Sigmoid colon (tissue), 6 donors: ENCODE measurements at regions not wholly inside any gene's neighbourhood (a gene's known extent, or its start where the extent isn't known, plus 50 kb on each side); places are given as distances from the start of the nearest gene placed in this dataset.

Experiments used
- DNase-seq: peaks from one replicate; pipeline ENCODE4 v3.0.0-alpha.2; 2019
- H3K27ac ChIP-seq, 4 donors: fragments of 200-600 bp; sonication (generic); one replicate each; pipeline ENCODE4 v1.5.1; 2016 to 2019; ENCODE audit warnings: mild to moderate bottlenecking in 1 of 4
- H3K27me3 ChIP-seq, 3 donors: fragments of 200-600 bp; sonication (generic); one replicate each; pipeline ENCODE4 v1.5.1; 2019; ENCODE audit warnings: mild to moderate bottlenecking in 1 of 3
- H3K36me3 ChIP-seq, 4 donors: fragments of 200-600 bp; sonication (generic); one replicate each; pipeline ENCODE4 v1.5.1; 2016 to 2019
- H3K4me1 ChIP-seq, 4 donors: fragments of 200-600 bp; sonication (generic); one replicate each; pipeline ENCODE4 v1.5.1; 2017 to 2019
- H3K4me3 ChIP-seq, 4 donors: fragments of 200-600 bp; sonication (generic); one replicate each; pipeline ENCODE4 v1.5.1; 2017 to 2019; ENCODE audit warnings: mild to moderate bottlenecking in 2 of 4, moderate library complexity in 1 of 4
- H3K9me3 ChIP-seq, 4 donors: fragments of 200-600 bp in 3 of 4; sonication (generic) in 3 of 4; one replicate each; pipeline versions ENCODE4 v1.5.1 to v1.6.1; 2013 to 2019
- EP300 ChIP-seq, 4 donors: sonication (generic); formaldehyde crosslinking; IDR thresholded peaks; one replicate each; pipeline ENCODE4 v1.6.1; 2017; ENCODE audit warnings: antibody characterized with exemption in 4 of 4
- POLR2A ChIP-seq, 2 donors: fragments of 450-650 bp; IDR thresholded peaks; one replicate each; pipeline ENCODE4 v1.6.1; 2016; ENCODE audit warnings: antibody characterized with exemption in 2 of 2, mild to moderate bottlenecking in 2 of 2, moderate library complexity in 2 of 2
- POLR2AphosphoS5 ChIP-seq, 4 donors: sonication (generic); formaldehyde crosslinking; IDR thresholded peaks; one replicate each; pipeline ENCODE4 v1.6.1; 2017; ENCODE audit warnings: antibody characterized with exemption in 4 of 4
- WGBS, 2 donors: extraction: QIAGEN DNeasy Blood & Tissue Kit; methylation state at CpG; one replicate each; pipeline ENCODE4 v1.1.7; 2013; 5-methylcytosine and 5-hydroxymethylcytosine counted together
- intact Hi-C: fragments of 100-400 bp; cut with DNase I; formaldehyde crosslinking; loops from one replicate; pipeline ENCODE4 v1.15.1; 2023
- TF ChIP-seq, protein P1 (sequence below), 4 experiments: fragments of 450-650 bp in 3 of 4; fragments of 200-600 bp in 1 of 4; IDR thresholded peaks; one replicate each; pipeline ENCODE4 v1.5.1; 2016 to 2019; ENCODE audit warnings: antibody characterized with exemption in 4 of 4, mild to moderate bottlenecking in 3 of 4, moderate library complexity in 2 of 4
- donor health status: healthy with polysubstance abuse.
- donor health status: healthy.

DNA sequence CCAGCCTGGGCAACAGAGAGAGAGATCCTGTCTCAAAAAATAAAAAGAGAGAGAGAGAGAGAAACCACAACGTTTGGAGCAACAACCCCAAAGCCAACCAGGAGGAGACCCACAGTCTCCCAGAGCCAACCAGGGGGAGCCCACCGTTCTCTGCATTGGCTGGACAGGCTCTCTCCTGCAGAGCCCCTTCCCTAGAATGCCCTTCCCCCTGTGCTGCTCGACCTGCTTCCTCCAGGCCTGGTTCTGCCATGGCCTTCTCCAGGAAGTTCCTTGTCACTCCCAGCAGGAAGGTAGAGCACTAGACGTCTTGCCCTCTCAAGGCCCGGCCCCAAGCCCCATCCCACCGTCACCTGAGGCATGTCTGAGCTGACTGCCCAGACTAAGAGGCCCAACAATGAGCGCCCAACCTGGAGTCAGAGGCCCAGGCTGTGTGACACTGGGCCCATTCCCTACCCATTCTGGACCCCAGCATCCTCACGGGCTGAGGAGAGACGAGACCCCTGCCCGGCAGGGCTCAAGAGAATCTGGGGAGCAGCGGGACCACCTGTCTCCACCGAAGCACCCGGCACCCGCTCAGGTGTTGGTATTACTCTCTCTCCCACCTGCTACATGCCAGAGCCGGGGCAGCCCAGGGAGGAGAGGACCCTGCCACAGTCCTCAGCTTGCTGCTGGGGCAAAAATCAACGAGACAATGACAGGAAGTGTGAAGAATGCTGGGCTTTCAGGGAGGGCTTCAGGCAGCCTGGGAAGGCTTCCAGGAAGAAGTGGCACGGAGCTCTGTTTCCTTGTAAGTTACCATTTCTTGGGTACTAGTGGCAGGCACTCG lies 61.2 kb downstream of the DIO3 start:
- Histone ChIP-seq H3K36me3 (no peaks in the 10 kb centered on the region), H3K4me3 (no peak overlapping the region), H3K9me3 (no peaks in the 10 kb centered on the region), H3K4me1 (no peaks in the 10 kb centered on the region), H3K27me3 (no peaks in the 10 kb centered on the region), H3K27ac (no peak overlapping the region)
- intact Hi-C loops: loop anchor here (10.0 kb wide), 1 partner anchor 438 kb away; no protein-coding TSS in a partner anchor
- 72 to 79% methylated on average over 18 of the region's 18 CpGs for WGBS, 2 donors
- DNase-seq: no peak
- no peak for TF ChIP-seq EP300 (IDR thresholded peaks at IDR 0.05)
- TF ChIP-seq POLR2A (IDR thresholded peaks at IDR 0.05): no peak
- no peak for TF ChIP-seq POLR2AphosphoS5 (IDR thresholded peaks at IDR 0.05)
- TF ChIP-seq, protein P1, sequence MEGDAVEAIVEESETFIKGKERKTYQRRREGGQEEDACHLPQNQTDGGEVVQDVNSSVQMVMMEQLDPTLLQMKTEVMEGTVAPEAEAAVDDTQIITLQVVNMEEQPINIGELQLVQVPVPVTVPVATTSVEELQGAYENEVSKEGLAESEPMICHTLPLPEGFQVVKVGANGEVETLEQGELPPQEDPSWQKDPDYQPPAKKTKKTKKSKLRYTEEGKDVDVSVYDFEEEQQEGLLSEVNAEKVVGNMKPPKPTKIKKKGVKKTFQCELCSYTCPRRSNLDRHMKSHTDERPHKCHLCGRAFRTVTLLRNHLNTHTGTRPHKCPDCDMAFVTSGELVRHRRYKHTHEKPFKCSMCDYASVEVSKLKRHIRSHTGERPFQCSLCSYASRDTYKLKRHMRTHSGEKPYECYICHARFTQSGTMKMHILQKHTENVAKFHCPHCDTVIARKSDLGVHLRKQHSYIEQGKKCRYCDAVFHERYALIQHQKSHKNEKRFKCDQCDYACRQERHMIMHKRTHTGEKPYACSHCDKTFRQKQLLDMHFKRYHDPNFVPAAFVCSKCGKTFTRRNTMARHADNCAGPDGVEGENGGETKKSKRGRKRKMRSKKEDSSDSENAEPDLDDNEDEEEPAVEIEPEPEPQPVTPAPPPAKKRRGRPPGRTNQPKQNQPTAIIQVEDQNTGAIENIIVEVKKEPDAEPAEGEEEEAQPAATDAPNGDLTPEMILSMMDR (IDR thresholded peaks at IDR 0.05): no peak

GRCh38 chr14:101623077-101623372 lies 61.7 kb downstream of the DIO3 start:
- no peak for TF ChIP-seq POLR2AphosphoS5 (IDR thresholded peaks at IDR 0.05)
- TF ChIP-seq, protein P1 (IDR thresholded peaks at IDR 0.05): no peak
- TF ChIP-seq EP300 (IDR thresholded peaks at IDR 0.05): no peak
- TF ChIP-seq POLR2A (IDR thresholded peaks at IDR 0.05): no peak
- Histone ChIP-seq H3K9me3 (no peaks in the 10 kb centered on the region), H3K36me3 (no peaks in the 10 kb centered on the region), H3K4me3 (no peak overlapping the region), H3K27ac (no peak overlapping the region), H3K27me3 (no peaks in the 10 kb centered on the region), H3K4me1 (peaks cover 0 to 5% (median 3%) of the 10 kb centered on the region in 4 donors)
- WGBS, 2 donors: 86 to 89% methylated on average over 6 of the region's 6 CpGs
- DNase-seq: no peak
- intact Hi-C loops: loop anchor here (10.0 kb wide), 1 partner anchor 438 kb away; no protein-coding TSS in a partner anchor

- TF ChIP-seq, protein P1 (IDR thresholded peaks at IDR 0.05): no peak
- TF ChIP-seq POLR2A (IDR thresholded peaks at IDR 0.05) (no peak), EP300 (IDR thresholded peaks at IDR 0.05) (no peak), POLR2AphosphoS5 (IDR thresholded peaks at IDR 0.05) (no peak)
- H3K4me1 ChIP-seq: peaks cover 0 to 12% (median 11%) of the 10 kb centered on the region in 4 donors
- H3K36me3 ChIP-seq: no peaks in the 10 kb centered on the region
- H3K9me3 ChIP-seq: no peaks in the 10 kb centered on the region
- intact Hi-C loops: loop anchor here (10.0 kb wide), 1 partner anchor 439 kb away; no protein-coding TSS in a partner anchor
- no peak overlapping the region for H3K4me3 ChIP-seq
- H3K27ac ChIP-seq: no peak overlapping the region
- WGBS, 2 donors: 89 to 92% methylated on average over 9 of the region's 9 CpGs
- H3K27me3 ChIP-seq: no peaks in the 10 kb centered on the region
- DNase-seq: no peak
Observed at GRCh38 chr14:101623685-101624444, 62.6 kb downstream of the DIO3 start.

GRCh38 chr14:101624536-101624935 lies 63.2 kb downstream of the DIO3 start:
- intact Hi-C loops: loop anchor here (10.0 kb wide), 1 partner anchor 440 kb away; no protein-coding TSS in a partner anchor
- Histone ChIP-seq H3K27ac (no peak overlapping the region), H3K4me1 (peaks cover 0 to 14% (median 11%) of the 10 kb centered on the region in 4 donors), H3K27me3 (no peaks in the 10 kb centered on the region), H3K4me3 (no peak overlapping the region), H3K36me3 (no peaks in the 10 kb centered on the region), H3K9me3 (no peaks in the 10 kb centered on the region)
- TF ChIP-seq, protein P1 (IDR thresholded peaks at IDR 0.05): no peak
- TF ChIP-seq POLR2AphosphoS5 (IDR thresholded peaks at IDR 0.05): no peak
- TF ChIP-seq POLR2A (IDR thresholded peaks at IDR 0.05): no peak
- no peak for TF ChIP-seq EP300 (IDR thresholded peaks at IDR 0.05)
- DNase-seq: no peak
- 84 to 88% methylated on average over 11 of the region's 11 CpGs for WGBS, 2 donors
